ENCODE measurements at regions not wholly inside any gene's neighbourhood (a gene's known extent, or its start where the extent isn't known, plus 50 kb on each side); places are given as distances from the start of the nearest gene placed in this dataset.

GRCh38 chr12:45559537-45559936, 170.0 kb upstream of the ARID2 start:
- no peak for TF ChIP-seq CTCF (IDR thresholded peaks at IDR 0.05; ENCODE audit: low read depth, low read length)
- no peak for TF ChIP-seq EZH2phosphoT487 (IDR thresholded peaks at IDR 0.05; ENCODE audit: low read depth)
